A673 (cell line): ENCODE measurements at regions not wholly inside any gene's neighbourhood (a gene's known extent, or its start where the extent isn't known, plus 50 kb on each side); places are given as distances from the start of the nearest gene placed in this dataset.

Source experiments
- BruUV-seq: library from RNA; stranded (reverse); fragments of 400-500 nt; replicated peaks from 2 replicates; lab custom pipeline; 2021; lab: Mats Ljungman, UMichigan
- CTCF ChIA-PET: fragments of 300-600 bp; sonication (Branson Sonifier 250); formaldehyde crosslinking; loops from one replicate; lab custom pipeline; 2022; ENCODE audit warnings: antibody characterized with exemption; lab: Charles Lee
- POLR2A ChIA-PET: fragments of 300-600 bp; sonication (Branson Sonifier 250); formaldehyde crosslinking; loops from one replicate; lab custom pipeline; 2022; ENCODE audit warnings: antibody characterized with exemption; ENCODE audit not compliant: low non-redundant PET; lab: Charles Lee
- DNase-seq: peaks from one replicate; pipeline ENCODE4 v3.0.0-alpha.2; 2015; ENCODE audit warnings: low spot score
- H3K27ac ChIP-seq: fragments of 200-600 bp; sonication (generic); 2 replicates; pipeline ENCODE4 v1.5.1; 2016; ENCODE audit warnings: mixed run types, low read depth, mild to moderate bottlenecking, mixed read lengths, antibody characterized with exemption, low read length; ENCODE audit not compliant: poor library complexity, severe bottlenecking
- H3K27me3 ChIP-seq: fragments of 200-600 bp; sonication (generic); replicated peaks from 2 replicates; pipeline ENCODE4 v1.6.1; 2017; ENCODE audit warnings: mixed run types, low read depth, mild to moderate bottlenecking, mixed read lengths, antibody characterized with exemption, low read length; ENCODE audit not compliant: insufficient read depth, poor library complexity
- H3K36me3 ChIP-seq: fragments of 200-600 bp; sonication (generic); 2 replicates; pipeline ENCODE4 v1.6.1; 2016; ENCODE audit warnings: mixed run types, mild to moderate bottlenecking, mixed read lengths, antibody characterized with exemption, low read length; ENCODE audit not compliant: insufficient read depth, poor library complexity, severe bottlenecking
- H3K4me1 ChIP-seq: fragments of 200-600 bp; sonication (generic); 2 replicates; pipeline ENCODE4 v1.6.1; 2017; ENCODE audit warnings: mixed run types, mild to moderate bottlenecking, mixed read lengths, antibody characterized with exemption, low read length; ENCODE audit not compliant: insufficient read depth, poor library complexity, severe bottlenecking
- H3K4me3 ChIP-seq: fragments of 200-600 bp; sonication (generic); 2 replicates; pipeline ENCODE4 v1.5.1; 2016; ENCODE audit warnings: low read depth, mixed run types, mild to moderate bottlenecking, mixed read lengths, low read length; ENCODE audit not compliant: poor library complexity, severe bottlenecking
- H3K9me3 ChIP-seq: fragments of 200-600 bp; sonication (generic); 2 replicates; pipeline ENCODE4 v1.6.1; 2016; ENCODE audit warnings: mixed run types, low read depth, mild to moderate bottlenecking, mixed read lengths, antibody characterized with exemption, low read length; ENCODE audit not compliant: poor library complexity, severe bottlenecking
- CTCF ChIP-seq: fragments of 300-800, 200-600 bp; sonication (generic); conservative IDR thresholded peaks from 2 replicates; pipeline ENCODE4 v1.5.1; 2017; ENCODE audit warnings: low read depth, mild to moderate bottlenecking, antibody characterized with exemption, low read length, moderate library complexity, mixed read lengths
- EZH2 ChIP-seq: fragments of 200-600 bp; sonication (generic); IDR thresholded peaks from 2 replicates; pipeline ENCODE4 v1.6.1; 2017; ENCODE audit warnings: borderline replicate concordance, low read depth, mild to moderate bottlenecking, mixed read lengths, antibody characterized with exemption, low read length; ENCODE audit not compliant: poor library complexity, severe bottlenecking
- intact Hi-C: fragments of 100-400 bp; cut with micrococcal nuclease; formaldehyde crosslinking; loops from one replicate; pipeline ENCODE4 v1.10.0; 2022; ENCODE audit not compliant: unreplicated experiment

GRCh38 chr11:92388380-92388779 is 163.8 kb downstream of the FAT3 start:
- Histone ChIP-seq H3K36me3 (no peaks in the 10 kb centered on the region), H3K9me3 (no peaks in the 10 kb centered on the region), H3K27me3 (no peaks in the 10 kb centered on the region), H3K27ac (no peak overlapping the region), H3K4me1 (peaks cover 21% of the 10 kb centered on the region), H3K4me3 (no peak overlapping the region)
- ChIA-PET POLR2A (interaction anchor here (0.6 kb wide), 1 partner anchor 125 kb away, joined by 6 read pairs; no protein-coding TSS in a partner anchor), CTCF (no interaction called here)
- no TSS peak for BruUV-seq
- 0 out of 2 replicates have a peak, but pooled peaks have one; percentile 42 for TF ChIP-seq CTCF
- TF ChIP-seq EZH2: no peak
- DNase-seq: no peak
- intact Hi-C loops: no loop called here

GRCh38 chr11:92390783-92391182 is 166.2 kb downstream of the FAT3 start:
- H3K9me3 ChIP-seq: no peaks in the 10 kb centered on the region
- CTCF ChIA-PET: no interaction called here
- no TSS peak for BruUV-seq
- intact Hi-C loops: no loop called here
- TF ChIP-seq CTCF (no peak), EZH2 (no peak)
- H3K27me3 ChIP-seq: no peaks in the 10 kb centered on the region
- H3K36me3 ChIP-seq: no peaks in the 10 kb centered on the region
- POLR2A ChIA-PET: no interaction called here
- peaks cover 21% of the 10 kb centered on the region for H3K4me1 ChIP-seq
- no peak overlapping the region for H3K27ac ChIP-seq
- DNase-seq: no peak
- no peak overlapping the region for H3K4me3 ChIP-seq

- intact Hi-C loops: no loop called here
- CTCF ChIA-PET: no interaction called here
- BruUV-seq: no TSS peak
Measured at GRCh38 chr11:92391364-92391763, 166.7 kb downstream of the FAT3 start.

More at GRCh38 chr11:92391364-92391763, 166.7 kb downstream of the FAT3 start:
- POLR2A ChIA-PET: no interaction called here
- no peak for TF ChIP-seq CTCF
- no peak for TF ChIP-seq EZH2
- H3K27ac ChIP-seq: no peak overlapping the region
- no peaks in the 10 kb centered on the region for H3K27me3 ChIP-seq
- no peaks in the 10 kb centered on the region for H3K36me3 ChIP-seq
- no peak for DNase-seq
- H3K4me1 ChIP-seq: peaks cover 21% of the 10 kb centered on the region
- no peaks in the 10 kb centered on the region for H3K9me3 ChIP-seq
- no peak overlapping the region for H3K4me3 ChIP-seq
